Prostate gland (tissue), 2 donors: ENCODE measurements at regions not wholly inside any gene's neighbourhood (a gene's known extent, or its start where the extent isn't known, plus 50 kb on each side); places are given as distances from the start of the nearest gene placed in this dataset.

Experiments
- DNase-seq: peaks from one replicate; pipeline ENCODE4 v3.0.0-alpha.2; 2019; ENCODE audit warnings: low spot score
- H3K27ac ChIP-seq, 2 donors: fragments of 200-600 bp; sonication (generic); 2 replicates each; pipeline ENCODE4 v1.5.1; 2017 to 2019
- H3K27me3 ChIP-seq: fragments of 200-600 bp; sonication (generic); replicated peaks from 2 replicates; pipeline ENCODE4 v1.5.1; 2019; ENCODE audit not compliant: insufficient read depth
- H3K36me3 ChIP-seq, 2 donors: fragments of 200-600 bp; sonication (generic); 1 replicate in 1 of 2; 2 replicates in 1 of 2; pipeline versions ENCODE4 v1.5.1 to v1.8.1; 2017 to 2019
- H3K4me1 ChIP-seq: fragments of 200-600 bp; sonication (generic); replicated peaks from 2 replicates; pipeline ENCODE4 v1.5.1; 2019
- H3K4me3 ChIP-seq, 2 donors: fragments of 200-600 bp; sonication (generic); 2 replicates each; pipeline ENCODE4 v1.5.1; 2017 to 2019
- H3K9me3 ChIP-seq: fragments of 200-600 bp; sonication (generic); 2 replicates; pipeline ENCODE4 v1.5.1; 2017
- POLR2A ChIP-seq: fragments of 450-650 bp; IDR thresholded peaks from one replicate; pipeline ENCODE4 v1.6.1; 2016; ENCODE audit warnings: antibody characterized with exemption, mild to moderate bottlenecking
- POLR2AphosphoS5 ChIP-seq: sonication (generic); formaldehyde crosslinking; IDR thresholded peaks from one replicate; pipeline ENCODE4 v1.6.1; 2017; ENCODE audit warnings: antibody characterized with exemption
- WGBS: methylation state at CpG from one replicate; pipeline ENCODE4 v1.1.5; 2018; 5-methylcytosine and 5-hydroxymethylcytosine counted together
- intact Hi-C: fragments of 100-400 bp; cut with DNase I; formaldehyde crosslinking; loops from one replicate; pipeline ENCODE4 v1.14.2; 2022
- TF ChIP-seq, protein P1 (sequence below), 4 experiments: fragments of 200-600 bp in 2 of 4; fragments of 450-650 bp in 2 of 4; sonication (generic) in 2 of 4; IDR thresholded peaks; 1 replicate in 3 of 4; 2 replicates in 1 of 4; pipeline ENCODE4 v1.5.1; 2016 to 2019; ENCODE audit warnings: antibody characterized with exemption in 4 of 4, mild to moderate bottlenecking in 2 of 4, moderate library complexity in 2 of 4

DNA sequence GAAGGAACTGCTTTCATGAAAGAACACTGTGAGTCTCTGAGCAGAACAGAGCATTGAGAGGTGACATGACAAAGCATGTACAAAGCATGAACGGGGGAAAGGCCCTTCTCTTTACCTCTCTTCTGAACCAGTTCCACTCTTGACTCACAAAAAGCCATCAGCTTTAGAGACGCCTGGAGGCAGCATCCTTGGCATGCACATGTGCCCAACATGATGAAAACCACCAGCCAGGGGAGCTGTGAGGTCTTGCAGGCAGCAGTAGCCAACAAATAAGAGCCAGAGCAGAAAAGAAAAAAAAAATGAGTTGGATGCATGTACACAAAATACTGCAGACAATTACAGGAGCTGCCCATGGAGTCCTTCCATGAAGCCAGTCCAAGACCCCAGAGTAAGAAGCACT, 95.5 kb upstream of the AGAP1 start:
- no peaks in the 10 kb centered on the region for H3K27me3 ChIP-seq
- H3K36me3 ChIP-seq: no peaks in the 10 kb centered on the region
- DNase-seq: no peak
- no peak overlapping the region for H3K27ac ChIP-seq
- TF ChIP-seq POLR2AphosphoS5 (no peak), POLR2A (no peak)
- TF ChIP-seq, protein P1, sequence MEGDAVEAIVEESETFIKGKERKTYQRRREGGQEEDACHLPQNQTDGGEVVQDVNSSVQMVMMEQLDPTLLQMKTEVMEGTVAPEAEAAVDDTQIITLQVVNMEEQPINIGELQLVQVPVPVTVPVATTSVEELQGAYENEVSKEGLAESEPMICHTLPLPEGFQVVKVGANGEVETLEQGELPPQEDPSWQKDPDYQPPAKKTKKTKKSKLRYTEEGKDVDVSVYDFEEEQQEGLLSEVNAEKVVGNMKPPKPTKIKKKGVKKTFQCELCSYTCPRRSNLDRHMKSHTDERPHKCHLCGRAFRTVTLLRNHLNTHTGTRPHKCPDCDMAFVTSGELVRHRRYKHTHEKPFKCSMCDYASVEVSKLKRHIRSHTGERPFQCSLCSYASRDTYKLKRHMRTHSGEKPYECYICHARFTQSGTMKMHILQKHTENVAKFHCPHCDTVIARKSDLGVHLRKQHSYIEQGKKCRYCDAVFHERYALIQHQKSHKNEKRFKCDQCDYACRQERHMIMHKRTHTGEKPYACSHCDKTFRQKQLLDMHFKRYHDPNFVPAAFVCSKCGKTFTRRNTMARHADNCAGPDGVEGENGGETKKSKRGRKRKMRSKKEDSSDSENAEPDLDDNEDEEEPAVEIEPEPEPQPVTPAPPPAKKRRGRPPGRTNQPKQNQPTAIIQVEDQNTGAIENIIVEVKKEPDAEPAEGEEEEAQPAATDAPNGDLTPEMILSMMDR (IDR thresholded peaks at IDR 0.05): no peak
- H3K9me3 ChIP-seq: no peaks in the 10 kb centered on the region
- no peak overlapping the region for H3K4me3 ChIP-seq
- H3K4me1 ChIP-seq: no peaks in the 10 kb centered on the region
- intact Hi-C loops: no loop called here
- 61% methylated on average over 2 of the region's 2 CpGs for WGBS

DNA sequence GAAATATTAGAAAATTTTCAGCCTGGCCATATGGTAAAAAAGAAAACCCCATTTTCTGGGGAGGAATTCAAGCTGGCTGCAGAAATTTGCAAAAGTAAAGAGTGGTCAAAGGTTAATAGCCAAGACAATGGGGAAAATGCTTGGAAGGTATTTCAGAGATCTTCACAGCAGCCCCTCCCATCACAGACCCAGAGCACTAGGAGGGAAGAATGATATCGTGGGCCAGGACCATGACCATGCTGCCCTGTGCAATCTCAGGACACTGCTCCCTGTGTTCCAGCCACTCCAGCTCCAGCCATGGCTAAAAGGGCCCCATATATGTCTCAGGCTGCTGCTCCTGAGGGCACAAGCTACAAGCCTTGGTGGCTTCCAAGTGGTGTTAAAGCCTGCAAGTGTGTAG, 93.9 kb upstream of the AGAP1 start:
- DNase-seq: no peak
- no peaks in the 10 kb centered on the region for H3K4me1 ChIP-seq
- no peak for TF ChIP-seq POLR2AphosphoS5
- TF ChIP-seq, protein P1 (IDR thresholded peaks at IDR 0.05): no peak
- no peak for TF ChIP-seq POLR2A
- no peaks in the 10 kb centered on the region for H3K36me3 ChIP-seq
- no peak overlapping the region for H3K27ac ChIP-seq
- no peaks in the 10 kb centered on the region for H3K27me3 ChIP-seq
- 83% methylated on average over 1 of the region's 1 CpG for WGBS
- no peak overlapping the region for H3K4me3 ChIP-seq
- H3K9me3 ChIP-seq: no peaks in the 10 kb centered on the region
- intact Hi-C loops: no loop called here

DNA sequence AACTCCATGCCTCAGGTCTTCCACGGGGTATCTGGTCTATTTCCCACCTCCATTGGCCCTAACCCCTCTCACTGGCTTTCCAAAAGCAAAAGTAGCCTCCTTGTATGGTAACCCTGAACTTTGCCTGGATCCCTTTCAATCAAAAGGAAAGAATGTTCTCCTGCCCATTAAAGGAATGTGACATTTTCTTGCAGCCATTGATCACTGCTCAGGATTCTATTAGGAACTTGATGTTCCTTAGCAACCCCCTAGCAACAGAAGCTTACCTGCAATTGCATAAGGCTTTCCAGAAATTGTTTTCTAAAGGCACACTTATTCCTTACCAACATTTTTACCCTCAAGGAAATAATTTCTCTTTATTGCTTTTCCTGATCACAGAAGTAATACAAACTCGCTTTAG, 91.4 kb upstream of the AGAP1 start:
- Histone ChIP-seq H3K9me3 (no peaks in the 10 kb centered on the region), H3K27me3 (no peaks in the 10 kb centered on the region), H3K4me1 (no peaks in the 10 kb centered on the region), H3K36me3 (no peaks in the 10 kb centered on the region), H3K27ac (no peak overlapping the region), H3K4me3 (no peak overlapping the region)
- TF ChIP-seq POLR2A: no peak
- no peak for TF ChIP-seq POLR2AphosphoS5
- TF ChIP-seq, protein P1 (IDR thresholded peaks at IDR 0.05): no peak
- intact Hi-C loops: no loop called here
- 54% methylated on average over 2 of the region's 2 CpGs for WGBS
- DNase-seq: no peak

DNA sequence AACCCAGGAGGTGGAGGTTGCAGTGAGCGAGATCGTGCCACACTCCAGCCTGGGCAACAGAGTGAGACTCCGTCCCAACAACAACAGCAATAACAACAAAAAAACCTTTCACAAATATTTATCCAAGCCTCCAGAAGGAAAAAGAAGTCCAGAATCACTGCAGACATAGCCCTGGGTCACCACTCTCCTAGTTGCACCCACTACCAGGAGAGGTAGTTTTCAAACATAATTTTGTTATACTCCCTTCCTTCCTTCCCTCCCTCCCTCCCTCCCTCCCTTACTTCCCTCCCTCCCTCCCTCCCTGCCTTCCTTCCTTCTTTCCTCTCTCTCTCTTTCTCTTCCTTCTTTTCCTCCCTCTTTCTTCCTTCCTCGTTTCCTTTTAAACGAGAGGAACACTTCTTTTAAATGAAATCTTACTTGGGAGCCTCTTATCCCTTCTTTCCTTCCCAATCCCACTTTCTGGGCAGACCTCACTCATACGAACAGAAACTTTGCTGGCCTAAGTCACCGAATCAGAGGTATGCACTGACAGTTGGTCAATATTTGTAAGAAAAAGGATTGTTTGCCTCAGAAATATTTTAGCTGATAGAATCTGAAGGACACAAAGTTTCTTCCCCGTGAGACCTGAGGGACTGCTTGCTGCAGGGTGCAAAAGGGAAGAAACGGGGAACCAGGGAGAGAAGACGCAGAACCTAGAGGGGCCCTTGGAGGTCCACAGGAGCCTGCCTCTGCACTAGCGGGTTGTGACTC, 88.1 kb upstream of the AGAP1 start:
- no peak overlapping the region for H3K4me3 ChIP-seq
- TF ChIP-seq POLR2AphosphoS5 (no peak), POLR2A (no peak)
- TF ChIP-seq, protein P1 (IDR thresholded peaks at IDR 0.05): no peak
- no peaks in the 10 kb centered on the region for H3K9me3 ChIP-seq
- DNase-seq: no peak
- H3K27me3 ChIP-seq: no peaks in the 10 kb centered on the region
- intact Hi-C loops: no loop called here
- 83% methylated on average over 11 of the region's 11 CpGs for WGBS
- no peaks in the 10 kb centered on the region for H3K36me3 ChIP-seq
- H3K27ac ChIP-seq: no peak overlapping the region
- no peaks in the 10 kb centered on the region for H3K4me1 ChIP-seq

DNA sequence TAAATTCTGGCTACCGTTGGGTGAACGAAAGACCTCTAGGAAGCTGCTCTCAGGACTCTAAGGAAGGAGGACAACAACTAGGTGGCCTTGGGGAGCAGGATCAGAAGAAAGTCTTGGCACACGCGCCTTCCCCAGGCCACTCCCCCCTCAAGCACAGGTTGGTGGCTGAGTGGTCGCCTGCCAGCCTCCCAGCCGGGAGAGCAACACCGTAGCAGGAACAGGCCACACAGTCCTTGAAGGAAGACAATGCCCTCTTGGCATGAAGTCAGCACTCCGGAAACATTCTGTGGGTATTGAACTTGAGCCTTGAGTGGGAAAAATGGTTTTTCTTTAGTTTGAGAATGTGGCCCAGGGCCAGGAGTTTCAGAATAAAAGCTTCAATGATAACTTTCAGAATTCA, 87.4 kb upstream of the AGAP1 start:
- 25% methylated on average over 8 of the region's 8 CpGs for WGBS
- Histone ChIP-seq H3K4me1 (no peaks in the 10 kb centered on the region), H3K4me3 (no peak overlapping the region), H3K27ac (no peak overlapping the region), H3K27me3 (no peaks in the 10 kb centered on the region), H3K36me3 (no peaks in the 10 kb centered on the region), H3K9me3 (no peaks in the 10 kb centered on the region)
- intact Hi-C loops: no loop called here
- TF ChIP-seq POLR2AphosphoS5 (no peak), POLR2A (no peak)
- TF ChIP-seq, protein P1 (IDR thresholded peaks at IDR 0.05): no peak
- DNase-seq: no peak
